ENCODE measurements at regions not wholly inside any gene's neighbourhood (a gene's known extent, or its start where the extent isn't known, plus 50 kb on each side); places are given as distances from the start of the nearest gene placed in this dataset.
"Not testable (repeated sequence)": the region's sequence is repeated elsewhere in the genome, so short reads cannot be mapped to it uniquely, and the experiment has no call there.

DNA sequence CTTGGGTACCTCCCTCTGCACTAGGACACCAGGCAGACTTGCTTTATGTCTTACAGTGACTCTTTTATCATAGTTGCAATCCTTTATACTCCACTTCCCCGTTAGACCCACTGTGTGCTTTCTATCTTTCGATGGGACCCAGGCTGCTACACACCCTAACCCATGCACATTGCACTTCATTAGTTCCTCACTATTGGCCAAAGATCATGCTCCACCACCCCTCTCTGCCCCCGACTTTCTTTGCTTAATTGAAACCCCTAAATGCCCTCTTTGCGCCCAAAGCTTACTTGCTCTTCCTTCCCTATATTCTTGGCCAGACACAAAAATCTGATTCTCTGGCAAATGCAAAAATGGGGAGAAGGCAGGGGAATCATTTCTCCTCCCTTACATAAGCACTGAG lies 3953.3 kb upstream of the OR11H1 start:
- TF ChIP-seq, protein P1, sequence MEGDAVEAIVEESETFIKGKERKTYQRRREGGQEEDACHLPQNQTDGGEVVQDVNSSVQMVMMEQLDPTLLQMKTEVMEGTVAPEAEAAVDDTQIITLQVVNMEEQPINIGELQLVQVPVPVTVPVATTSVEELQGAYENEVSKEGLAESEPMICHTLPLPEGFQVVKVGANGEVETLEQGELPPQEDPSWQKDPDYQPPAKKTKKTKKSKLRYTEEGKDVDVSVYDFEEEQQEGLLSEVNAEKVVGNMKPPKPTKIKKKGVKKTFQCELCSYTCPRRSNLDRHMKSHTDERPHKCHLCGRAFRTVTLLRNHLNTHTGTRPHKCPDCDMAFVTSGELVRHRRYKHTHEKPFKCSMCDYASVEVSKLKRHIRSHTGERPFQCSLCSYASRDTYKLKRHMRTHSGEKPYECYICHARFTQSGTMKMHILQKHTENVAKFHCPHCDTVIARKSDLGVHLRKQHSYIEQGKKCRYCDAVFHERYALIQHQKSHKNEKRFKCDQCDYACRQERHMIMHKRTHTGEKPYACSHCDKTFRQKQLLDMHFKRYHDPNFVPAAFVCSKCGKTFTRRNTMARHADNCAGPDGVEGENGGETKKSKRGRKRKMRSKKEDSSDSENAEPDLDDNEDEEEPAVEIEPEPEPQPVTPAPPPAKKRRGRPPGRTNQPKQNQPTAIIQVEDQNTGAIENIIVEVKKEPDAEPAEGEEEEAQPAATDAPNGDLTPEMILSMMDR (conservative IDR thresholded peaks at IDR 0.05) = not testable (repeated sequence)
- TF ChIP-seq ZFX (IDR thresholded peaks at IDR 0.05) = not testable (repeated sequence)

Data from C4-2B (cell line).